CD4-positive, alpha-beta T cell treated with Interleukin-4 for 1 hour (primary cell): ENCODE measurements at regions not wholly inside any gene's neighbourhood (a gene's known extent, or its start where the extent isn't known, plus 50 kb on each side); places are given as distances from the start of the nearest gene placed in this dataset.

ENCODE experiments used
- DNase-seq, 2 donors: peaks; one replicate each; pipeline ENCODE4 v3.0.0-alpha.2; 2020 to 2022

DNA sequence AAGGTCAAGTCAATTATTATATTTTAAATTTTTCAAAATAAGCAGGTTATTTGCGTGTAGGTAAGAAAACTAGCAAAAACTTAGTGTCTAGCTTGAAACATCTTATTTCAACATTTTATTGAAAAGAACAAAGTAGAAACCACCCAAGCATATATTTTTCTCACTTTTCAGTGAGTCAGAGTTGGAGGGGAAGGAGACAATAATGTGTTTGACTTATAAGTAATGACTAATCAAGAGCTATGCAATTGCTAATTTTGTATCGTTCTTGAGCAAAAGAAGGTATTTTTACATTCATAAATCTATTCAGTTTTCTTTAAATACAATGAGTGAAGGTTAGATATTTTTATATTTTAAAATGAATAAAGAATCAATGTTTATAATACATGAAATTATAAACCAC, 54.4 kb upstream of the P2RY1 start:
- DNase-seq: no peak

DNA sequence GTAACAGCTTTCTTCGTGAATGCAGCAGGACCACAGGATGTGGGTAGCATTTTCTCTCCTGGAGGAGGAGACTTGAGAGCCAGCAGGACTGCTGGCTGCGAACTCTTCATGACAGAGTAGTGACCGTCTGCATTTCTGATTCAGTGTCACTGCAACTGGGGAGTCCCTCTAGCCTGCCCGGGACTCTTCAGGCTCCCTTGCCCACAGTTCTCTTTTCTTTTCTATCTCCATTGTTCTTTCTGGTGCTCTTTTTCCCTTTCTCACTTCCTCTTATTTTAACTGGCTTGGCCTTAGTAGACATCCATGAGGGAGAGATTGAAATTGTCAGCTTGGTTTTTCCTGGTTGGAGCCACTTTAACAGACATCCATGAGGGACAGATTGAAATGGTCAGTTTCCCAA, 49.9 kb upstream of the P2RY1 start:
- no peak for DNase-seq
